GM18951 (cell line): ENCODE measurements at regions not wholly inside any gene's neighbourhood (a gene's known extent, or its start where the extent isn't known, plus 50 kb on each side); places are given as distances from the start of the nearest gene placed in this dataset.

Experiments used
- POLR2A ChIP-seq: IDR thresholded peaks from 4 replicates; pipeline ENCODE4 v1.6.1; 2011; ENCODE audit warnings: mild to moderate bottlenecking; ENCODE audit not compliant: insufficient read length, insufficient read depth; ENCODE audit errors: extremely low read depth
- in situ Hi-C: fragments of 300-500 bp; cut with MboI; formaldehyde crosslinking; loops from one replicate; pipeline ENCODE4 v1.12.0; 2022; ENCODE audit warnings: low sequenced_read_pairs, mixed read lengths, inconsistent platforms; ENCODE audit not compliant: unreplicated experiment

- no peak for TF ChIP-seq POLR2A
- in situ Hi-C loops = no loop called here
These were observed 462.8 kb upstream of the CBLB start for GRCh38 chr3:106331636-106332035.

- in situ Hi-C loops = no loop called here
- TF ChIP-seq POLR2A = no peak
These were observed 463.3 kb upstream of the CBLB start for GRCh38 chr3:106332129-106332528.

- in situ Hi-C loops = no loop called here
- no peak for TF ChIP-seq POLR2A
These were observed 464.1 kb upstream of the CBLB start for GRCh38 chr3:106332884-106333283.

- no peak for TF ChIP-seq POLR2A
- in situ Hi-C loops = no loop called here
These were observed 465.3 kb upstream of the CBLB start for GRCh38 chr3:106333911-106334618.

GRCh38 chr3:106336619-106337018 is 467.8 kb upstream of the CBLB start:
- no peak for TF ChIP-seq POLR2A
- in situ Hi-C loops = no loop called here

GRCh38 chr3:106337116-106337515 is 468.3 kb upstream of the CBLB start:
- TF ChIP-seq POLR2A = no peak
- in situ Hi-C loops = no loop called here

- TF ChIP-seq POLR2A = no peak
- in situ Hi-C loops = no loop called here
These were observed 469.9 kb upstream of the CBLB start for GRCh38 chr3:106338582-106339214.

- in situ Hi-C loops = no loop called here
- no peak for TF ChIP-seq POLR2A
These were observed 470.7 kb upstream of the CBLB start for GRCh38 chr3:106339551-106339950.

- in situ Hi-C loops = no loop called here
- TF ChIP-seq POLR2A = no peak
These were observed 472.3 kb upstream of the CBLB start for GRCh38 chr3:106341087-106341486.

GRCh38 chr3:106341586-106342162 is 472.9 kb upstream of the CBLB start:
- in situ Hi-C loops = no loop called here
- no peak for TF ChIP-seq POLR2A

GRCh38 chr3:106342386-106342785 is 473.6 kb upstream of the CBLB start:
- in situ Hi-C loops = no loop called here
- no peak for TF ChIP-seq POLR2A

- in situ Hi-C loops = no loop called here
- TF ChIP-seq POLR2A = no peak
These were observed 475.0 kb upstream of the CBLB start for GRCh38 chr3:106343811-106344210.

- no peak for TF ChIP-seq POLR2A
- in situ Hi-C loops = no loop called here
These were observed 476.7 kb upstream of the CBLB start for GRCh38 chr3:106345353-106346027.
